Astrocyte (in vitro differentiated cells and primary cell): ENCODE measurements at regions not wholly inside any gene's neighbourhood (a gene's known extent, or its start where the extent isn't known, plus 50 kb on each side); places are given as distances from the start of the nearest gene placed in this dataset.

Source experiments
- CTCF ChIP-seq: IDR thresholded peaks from 2 replicates; pipeline ENCODE4 v1.5.1; 2011; ENCODE audit warnings: low read depth, mild to moderate bottlenecking, inconsistent platforms, low read length, moderate library complexity; ENCODE audit not compliant: insufficient read depth
- EZH2 ChIP-seq: IDR thresholded peaks from 2 replicates; pipeline ENCODE4 v1.6.1; 2012; ENCODE audit warnings: mild to moderate bottlenecking, low read length, inconsistent platforms; ENCODE audit not compliant: insufficient read depth

- TF ChIP-seq CTCF: no peak
- TF ChIP-seq EZH2: no peak
Observed at GRCh38 chr3:36232797-36233489, 147.4 kb upstream of the STAC start.
